Astrocyte of the spinal cord (primary cell): ENCODE measurements at regions not wholly inside any gene's neighbourhood (a gene's known extent, or its start where the extent isn't known, plus 50 kb on each side); places are given as distances from the start of the nearest gene placed in this dataset.

Source experiments
- DNase-seq: peaks from one replicate; pipeline ENCODE4 v3.0.0; 2011; ENCODE audit warnings: low read depth, low spot score
- H3K4me3 ChIP-seq: 2 replicates; pipeline ENCODE4 v1.5.1; 2011; ENCODE audit warnings: low read depth, mild to moderate bottlenecking, low read length, moderate library complexity
- CTCF ChIP-seq: IDR thresholded peaks from 2 replicates; pipeline ENCODE4 v1.5.1; 2012; ENCODE audit warnings: low read depth, mild to moderate bottlenecking, low read length, inconsistent platforms
- in situ Hi-C: cut with HindIII; loops from 2 replicates; pipeline ENCODE4 v1.10.0; 2017; ENCODE audit warnings: low sequenced_read_pairs

GRCh38 chr6:6392214-6393068, 72.0 kb upstream of the F13A1 start:
- H3K4me3 ChIP-seq, result no peak overlapping the region
- no peak for TF ChIP-seq CTCF
- DNase-seq, result no peak
- in situ Hi-C loops, result no loop called here

GRCh38 chr6:6393069-6393529, 72.6 kb upstream of the F13A1 start:
- no peak overlapping the region for H3K4me3 ChIP-seq
- in situ Hi-C loops, result no loop called here
- no peak for DNase-seq

GRCh38 chr6:6395581-6396197, 75.2 kb upstream of the F13A1 start:
- no peak for TF ChIP-seq CTCF
- no peak for DNase-seq
- in situ Hi-C loops, result no loop called here
- H3K4me3 ChIP-seq, result no peak overlapping the region

More at GRCh38 chr6:6393069-6393529, 72.6 kb upstream of the F13A1 start:
- no peak for TF ChIP-seq CTCF

- H3K4me3 ChIP-seq, result no peak overlapping the region
- no peak for TF ChIP-seq CTCF
- DNase-seq, result no peak
- in situ Hi-C loops, result no loop called here
Observed at GRCh38 chr6:6397842-6398241, 77.4 kb upstream of the F13A1 start.

GRCh38 chr6:6399568-6399967, 79.1 kb upstream of the F13A1 start:
- no peak for TF ChIP-seq CTCF
- in situ Hi-C loops, result no loop called here
- DNase-seq, result no peak
- H3K4me3 ChIP-seq, result no peak overlapping the region

GRCh38 chr6:6401401-6401800, 80.9 kb upstream of the F13A1 start:
- in situ Hi-C loops, result no loop called here

More at GRCh38 chr6:6401401-6401800, 80.9 kb upstream of the F13A1 start:
- no peak for TF ChIP-seq CTCF
- no peak for DNase-seq
- H3K4me3 ChIP-seq, result no peak overlapping the region
